Astrocyte of the cerebellum (primary cell): ENCODE measurements at regions not wholly inside any gene's neighbourhood (a gene's known extent, or its start where the extent isn't known, plus 50 kb on each side); places are given as distances from the start of the nearest gene placed in this dataset.

Source experiments
- DNase-seq: peaks from one replicate; pipeline ENCODE4 v3.0.0-alpha.2; 2011; ENCODE audit warnings: low read depth
- H3K4me3 ChIP-seq: 2 replicates; pipeline ENCODE4 v1.5.1; 2011; ENCODE audit warnings: mild to moderate bottlenecking, low read depth, low read length, moderate library complexity
- CTCF ChIP-seq: IDR thresholded peaks from 2 replicates; pipeline ENCODE4 v1.5.1; 2012; ENCODE audit warnings: low read length, low read depth, moderate library complexity, mild to moderate bottlenecking; ENCODE audit errors: missing control alignments
- in situ Hi-C: cut with HindIII; loops from 2 replicates; pipeline ENCODE4 v1.10.0; 2017; ENCODE audit warnings: low sequenced_read_pairs

DNA sequence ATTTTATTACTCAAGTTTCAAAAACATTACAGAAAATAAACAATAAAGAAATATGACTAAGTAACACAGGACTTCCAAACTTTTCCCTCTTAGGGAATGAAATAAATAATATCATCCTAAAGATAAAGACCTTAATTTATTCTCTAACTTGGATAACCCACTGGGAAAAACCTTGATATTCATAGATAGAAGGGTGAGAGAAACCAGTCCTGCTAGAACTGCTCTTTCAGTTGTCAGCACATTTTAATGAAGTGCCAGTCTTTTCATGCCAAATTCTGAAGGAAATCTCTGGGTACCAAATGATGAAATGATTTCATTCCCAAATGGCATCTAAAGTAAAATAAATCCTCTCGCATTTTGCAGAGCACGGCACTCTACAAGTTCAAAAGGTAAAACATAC lies 114.5 kb upstream of the SMIM30 start:
- in situ Hi-C loops = no loop called here
- TF ChIP-seq CTCF = no peak
- H3K4me3 ChIP-seq = no peak overlapping the region
- no peak for DNase-seq

DNA sequence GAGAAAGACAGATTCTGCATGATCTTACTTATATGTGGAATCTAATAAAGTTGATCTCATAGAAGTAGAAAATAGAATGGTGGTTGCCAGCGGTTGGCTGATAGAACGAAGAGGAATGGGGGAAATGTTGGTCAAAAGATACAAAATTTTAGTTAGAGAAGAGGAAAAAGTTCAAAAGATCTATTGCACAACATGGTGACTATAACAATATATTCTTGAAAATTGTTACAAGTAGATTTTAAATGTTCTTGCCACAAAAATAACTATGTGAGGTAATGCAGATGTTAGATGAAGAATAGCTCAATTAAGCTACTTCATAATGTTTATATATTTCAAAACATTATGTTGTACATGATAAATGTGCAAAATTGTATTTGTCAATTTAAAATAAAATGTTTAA lies 112.3 kb upstream of the SMIM30 start:
- in situ Hi-C loops = no loop called here
- no peak for TF ChIP-seq CTCF

GRCh38 chr7:113217314-113217713 lies 99.0 kb upstream of the SMIM30 start:
- H3K4me3 ChIP-seq = no peak overlapping the region
- TF ChIP-seq CTCF = no peak
- in situ Hi-C loops = no loop called here
- no peak for DNase-seq

More for the DNA sequence above, 112.3 kb upstream of the SMIM30 start:
- no peak overlapping the region for H3K4me3 ChIP-seq
- no peak for DNase-seq

GRCh38 chr7:113216038-113216437 lies 97.7 kb upstream of the SMIM30 start:
- in situ Hi-C loops = no loop called here
- no peak for TF ChIP-seq CTCF
- no peak for DNase-seq
- H3K4me3 ChIP-seq = no peak overlapping the region

DNA sequence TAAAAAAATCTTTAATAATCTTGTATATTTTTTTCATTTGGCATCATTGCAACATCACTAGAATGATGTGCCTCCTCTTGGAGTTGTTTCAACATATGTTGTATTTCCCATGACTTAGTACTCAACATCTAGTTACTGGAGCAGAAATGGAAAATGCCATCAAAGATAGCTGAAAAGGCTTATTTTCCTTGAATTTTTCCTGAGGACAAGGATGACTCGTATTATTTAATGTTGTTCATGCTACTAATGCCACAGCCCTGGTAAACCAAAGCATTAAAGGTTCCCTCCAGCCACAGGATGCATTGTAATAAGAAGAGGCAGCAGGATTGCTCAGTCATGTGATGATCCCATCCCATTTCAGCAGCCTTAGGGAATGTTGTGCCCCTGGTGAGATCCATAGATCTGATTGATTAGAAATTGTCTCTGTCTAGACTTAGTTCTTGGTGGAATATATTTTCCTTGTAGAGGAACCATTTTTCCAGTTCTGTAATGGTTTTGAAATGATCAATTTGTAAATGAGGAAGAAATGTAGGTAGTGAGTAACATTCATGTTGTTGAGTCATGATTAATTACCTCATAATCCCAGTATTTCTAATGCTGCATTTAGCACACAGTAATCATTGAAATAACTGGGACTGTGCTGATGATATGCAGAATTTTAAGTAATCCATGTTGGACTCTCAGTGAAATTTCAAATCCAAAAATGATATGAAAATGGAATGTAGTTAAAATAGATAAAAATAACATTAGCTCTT lies 91.3 kb upstream of the SMIM30 start:
- H3K4me3 ChIP-seq = no peak overlapping the region
- no peak for TF ChIP-seq CTCF
- in situ Hi-C loops = no loop called here
- no peak for DNase-seq

- in situ Hi-C loops = no loop called here
- DNase-seq = no peak
- TF ChIP-seq CTCF = no peak
- H3K4me3 ChIP-seq = no peak overlapping the region
Observed at GRCh38 chr7:113207931-113208330, 89.6 kb upstream of the SMIM30 start.
